Activated CD4-positive, CD25-positive, alpha-beta regulatory T cell (primary cell): ENCODE measurements at regions not wholly inside any gene's neighbourhood (a gene's known extent, or its start where the extent isn't known, plus 50 kb on each side); places are given as distances from the start of the nearest gene placed in this dataset.
"Not testable (repeated sequence)": the region's sequence is repeated elsewhere in the genome, so short reads cannot be mapped to it uniquely, and the experiment has no call there.

Experiments
- DNase-seq, 4 experiments: peaks; one replicate each; lab custom pipeline; 2025; lab: John Stamatoyannopoulos, UW

DNA sequence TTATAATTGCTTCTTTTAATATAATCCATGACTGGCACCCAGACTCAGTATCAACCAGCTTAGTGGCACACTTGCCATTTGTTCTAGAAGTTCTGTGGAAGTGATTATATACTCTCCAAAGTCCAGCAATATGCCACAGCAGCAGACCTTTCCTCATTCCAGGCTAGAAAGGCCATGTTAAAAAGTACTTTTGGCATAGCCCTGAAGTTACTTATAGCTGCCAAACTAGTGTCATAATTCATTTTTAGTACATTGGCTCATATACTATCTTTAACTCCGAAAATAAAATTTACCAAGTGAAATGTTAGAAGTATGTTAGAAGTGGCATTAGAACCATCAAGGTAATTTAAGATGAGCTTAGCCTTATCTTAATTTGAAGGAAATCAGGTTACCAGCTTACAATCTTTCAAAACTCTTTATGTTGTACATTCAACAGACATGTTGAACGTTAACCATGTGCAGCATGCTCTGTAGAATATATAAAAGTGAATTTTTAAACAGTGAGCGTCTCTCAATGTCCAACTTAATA, 714.2 kb upstream of the LCORL start:
- DNase-seq = no peak

DNA sequence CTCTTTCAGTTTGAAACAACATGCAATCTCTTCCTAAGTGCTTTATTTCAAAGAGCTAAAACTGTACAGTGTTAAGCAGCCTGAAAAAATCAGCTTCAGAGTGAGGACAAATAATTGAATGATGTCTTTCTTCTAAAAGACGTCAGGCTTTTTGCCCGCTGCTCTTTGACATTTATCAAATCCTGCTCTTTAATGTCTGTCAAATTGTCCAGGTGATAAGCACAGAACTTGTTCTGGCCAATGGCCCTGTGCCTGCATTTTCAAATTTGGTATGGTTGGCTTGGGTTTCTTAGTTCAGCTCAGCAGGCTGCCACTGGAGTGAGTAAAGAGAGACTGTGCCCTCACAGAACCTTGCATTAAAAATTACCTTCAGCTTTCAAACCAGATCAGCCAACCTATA, 712.9 kb upstream of the LCORL start:
- DNase-seq = no peak

DNA sequence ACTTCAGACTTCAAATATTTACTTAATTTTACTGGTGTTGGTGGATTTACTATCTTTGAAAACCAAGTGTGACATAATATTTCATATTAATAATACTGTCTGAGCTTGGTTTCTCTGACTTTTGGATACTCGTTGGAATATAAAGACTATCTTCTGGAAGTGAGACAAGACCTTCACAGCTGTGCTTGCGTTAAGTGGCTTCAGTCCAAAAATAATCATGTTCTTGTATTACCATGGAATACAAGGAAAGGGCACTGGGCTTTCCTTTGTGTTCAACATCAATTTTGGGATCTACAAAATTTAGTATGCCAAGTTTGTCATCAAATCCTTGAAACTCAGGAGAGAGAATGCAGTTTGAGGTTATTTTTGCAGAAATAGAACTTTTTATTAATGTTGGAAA, 712.4 kb upstream of the LCORL start:
- DNase-seq = no peak

DNA sequence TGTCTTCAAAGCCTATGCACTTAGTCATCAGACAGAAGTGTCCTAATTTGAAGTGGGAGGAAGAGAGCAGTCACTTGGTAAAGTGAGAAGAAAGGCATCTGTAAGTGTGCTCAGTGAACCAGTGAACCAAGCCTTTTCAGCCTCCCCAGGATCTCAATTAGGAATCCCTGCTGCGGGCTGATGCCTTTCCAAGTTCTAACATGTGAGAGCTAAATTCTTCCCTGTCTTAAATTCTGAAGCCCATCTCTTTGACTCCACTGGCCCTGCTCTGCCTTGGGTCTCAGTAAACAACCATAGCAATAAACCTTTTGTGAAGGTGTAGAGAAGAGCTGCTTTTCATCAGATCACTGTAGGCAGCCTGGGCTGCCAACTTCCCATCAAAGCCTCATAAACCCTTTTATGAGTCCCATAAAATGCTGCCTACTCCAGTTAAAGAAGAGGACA, 701.2 kb upstream of the LCORL start:
- no peak for DNase-seq

DNA sequence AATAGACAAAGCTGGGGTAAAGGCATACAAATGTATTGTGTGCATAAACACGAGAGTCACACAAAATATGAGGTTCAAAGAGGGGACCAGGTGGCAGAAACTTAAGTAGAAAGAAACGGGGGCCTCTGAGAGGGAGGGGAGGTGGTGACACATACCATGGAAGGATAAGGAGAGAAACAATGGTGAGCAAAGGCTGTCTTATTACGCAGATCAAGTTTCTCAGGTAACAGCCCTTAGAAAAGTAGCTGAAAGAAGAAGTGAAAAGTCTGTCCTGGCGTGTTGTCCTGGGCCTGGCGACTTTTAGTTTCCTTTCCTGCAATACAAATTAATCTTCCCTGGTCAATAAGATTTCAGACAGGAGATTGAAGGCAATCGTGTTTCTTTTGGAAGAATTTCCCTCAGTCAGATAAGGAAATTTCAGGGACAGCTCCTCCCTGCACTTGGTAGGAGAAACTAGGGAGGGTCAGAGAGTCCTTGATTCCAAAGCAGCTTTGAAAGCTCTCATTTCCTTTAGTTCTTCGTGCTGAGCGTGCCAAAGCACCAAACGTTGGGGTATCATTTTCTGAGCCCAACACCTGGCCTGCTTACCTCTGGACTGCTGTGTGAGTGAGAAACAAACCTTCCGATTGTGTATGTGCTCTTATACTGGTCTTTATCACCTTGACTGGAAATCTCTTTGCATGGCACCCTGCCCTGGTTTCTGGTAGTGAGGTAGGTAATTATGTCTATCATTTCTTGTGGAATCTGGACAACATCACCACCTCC, 676.7 kb upstream of the LCORL start:
- DNase-seq = no peak

DNA sequence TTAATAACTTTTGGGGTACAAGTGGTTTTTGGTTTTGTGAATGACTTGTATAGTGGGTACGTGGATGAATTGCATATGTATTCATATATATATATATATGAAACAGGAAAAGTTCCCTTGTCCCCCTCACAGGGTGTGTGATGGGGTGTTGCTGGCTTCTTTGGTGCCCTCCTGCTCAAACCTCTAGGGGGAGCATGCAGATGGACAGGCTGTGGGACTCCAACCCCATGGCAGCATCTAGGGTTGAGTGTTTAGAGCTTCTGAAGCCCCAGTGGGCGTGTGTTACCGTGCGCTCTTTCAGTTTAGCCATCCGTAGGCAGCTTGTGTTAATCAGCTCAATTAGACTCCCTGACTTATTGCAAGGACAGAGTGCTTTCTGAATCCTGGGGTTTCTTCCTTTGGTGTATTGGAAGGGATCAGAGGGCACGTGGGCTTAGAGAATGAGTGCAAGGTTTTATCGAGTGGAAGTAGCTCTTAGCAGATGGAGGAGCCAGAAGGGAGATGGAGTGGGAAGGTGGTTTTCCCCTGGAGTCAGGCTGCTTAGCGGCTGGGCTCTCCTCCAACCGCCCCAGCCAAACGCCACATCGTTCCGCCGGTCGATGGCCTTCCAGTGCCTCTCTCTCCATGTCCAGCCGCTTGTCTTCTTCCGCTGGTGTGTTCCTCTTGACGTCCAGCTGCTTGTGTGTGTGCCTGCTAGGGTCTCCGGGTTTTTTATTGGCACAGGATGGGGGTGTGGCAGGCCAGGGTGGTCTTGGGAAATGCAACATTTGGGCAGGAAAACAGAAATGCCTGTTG, 674.4 kb upstream of the LCORL start:
- no peak for DNase-seq

DNA sequence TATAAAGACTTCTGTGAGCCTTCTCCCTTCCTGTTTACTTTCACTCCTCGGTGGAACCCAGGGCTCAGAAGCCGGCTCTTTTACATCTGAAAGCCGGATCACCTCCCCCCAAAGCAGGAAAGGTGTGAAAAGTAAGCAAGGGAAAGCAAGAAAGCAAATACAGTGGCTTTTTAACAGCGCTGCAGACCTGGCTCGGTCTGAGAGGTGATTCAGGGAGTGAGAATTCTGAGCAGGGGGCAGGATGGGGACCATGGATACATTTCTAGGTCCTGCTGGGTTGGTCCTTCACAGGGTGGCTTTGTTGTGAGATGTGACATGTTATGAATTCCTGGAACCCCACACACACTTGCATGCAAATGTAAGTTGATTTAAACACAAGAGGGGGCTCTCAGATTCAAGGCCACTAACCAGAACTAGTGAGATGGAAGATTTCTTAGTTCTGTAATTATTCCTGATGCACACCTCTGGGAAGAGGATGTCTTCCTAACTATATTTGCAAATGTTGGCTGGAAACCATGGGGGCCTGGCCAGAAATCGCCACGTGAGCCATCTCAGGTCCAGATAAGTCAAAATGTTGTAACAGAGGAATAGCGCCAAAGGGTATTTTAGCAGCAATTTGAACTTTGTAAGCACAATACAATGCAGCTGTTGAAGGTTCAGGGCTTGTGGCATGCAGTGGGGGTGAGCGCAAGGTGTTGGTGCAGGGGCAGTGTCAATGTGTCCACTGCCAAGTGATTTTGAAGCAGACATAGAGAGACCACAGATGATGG, 670.1 kb upstream of the LCORL start:
- DNase-seq = no peak

DNA sequence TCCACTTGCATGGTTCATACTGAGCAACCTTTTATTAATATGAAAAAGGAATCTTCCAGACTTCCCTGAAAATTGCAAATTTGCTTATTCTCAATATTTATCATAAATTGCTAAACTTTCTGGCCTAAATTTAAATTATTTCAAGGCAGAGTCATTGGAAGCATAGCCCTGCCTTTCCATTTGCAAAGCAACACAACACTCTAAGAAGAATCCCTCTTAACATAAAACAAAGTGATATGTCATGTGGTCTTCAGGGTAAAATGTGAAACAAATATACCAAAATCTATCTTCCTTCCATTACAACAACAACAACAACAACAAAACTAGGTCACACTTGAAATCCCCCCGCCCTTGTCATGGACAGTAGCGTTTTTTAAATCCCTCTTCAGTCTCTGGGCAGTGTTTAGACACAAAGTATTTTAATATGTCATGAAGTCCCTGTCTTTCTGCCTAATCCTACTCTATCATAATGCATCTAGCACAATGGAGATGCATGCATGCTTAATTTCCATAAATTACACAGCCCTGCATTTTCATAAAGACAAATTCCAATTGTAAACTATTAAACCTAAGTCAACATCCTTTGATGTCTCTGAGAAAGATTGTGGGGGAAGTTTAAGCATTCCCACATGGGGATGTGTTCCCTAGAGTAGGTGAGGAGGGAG, 668.9 kb upstream of the LCORL start:
- DNase-seq = no peak

DNA sequence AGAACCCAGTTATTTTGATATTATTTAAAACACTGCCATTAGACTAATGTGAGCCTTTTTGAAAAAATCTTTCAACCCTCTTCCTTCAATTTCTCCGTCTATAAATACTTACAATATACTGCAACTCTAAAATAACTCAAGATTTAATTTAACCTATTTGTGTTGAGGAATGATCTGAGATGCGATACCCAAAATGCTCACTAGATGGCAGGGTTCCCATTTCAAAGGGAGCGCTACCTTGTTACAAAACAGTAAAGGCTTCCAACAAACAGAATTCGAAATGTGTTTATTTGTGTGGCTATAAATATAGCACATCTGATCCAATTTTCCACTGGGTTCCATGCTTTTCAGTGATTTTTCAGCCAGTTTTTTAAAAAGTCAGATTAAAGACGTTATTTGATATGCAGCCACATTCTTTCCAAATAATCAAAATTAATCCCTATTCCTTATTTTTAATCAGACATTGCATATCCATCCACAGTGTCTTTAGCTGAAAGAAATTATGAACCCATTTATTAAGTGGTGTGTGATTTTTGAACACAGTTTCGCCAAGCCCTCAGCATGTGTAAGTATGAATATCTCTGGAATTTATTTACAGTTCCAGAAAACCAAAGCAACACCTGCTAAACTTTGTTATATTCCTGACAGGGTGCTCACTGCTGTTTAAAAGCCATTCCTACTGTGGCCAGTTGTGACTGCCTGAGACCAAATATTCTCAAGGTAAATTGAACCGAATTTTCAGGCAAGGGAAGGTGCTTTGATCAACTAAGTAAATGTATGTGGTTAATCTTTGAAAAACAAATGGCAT, 668.0 kb upstream of the LCORL start:
- DNase-seq = peak in 1 of 4 experiments; percentile 2

DNA sequence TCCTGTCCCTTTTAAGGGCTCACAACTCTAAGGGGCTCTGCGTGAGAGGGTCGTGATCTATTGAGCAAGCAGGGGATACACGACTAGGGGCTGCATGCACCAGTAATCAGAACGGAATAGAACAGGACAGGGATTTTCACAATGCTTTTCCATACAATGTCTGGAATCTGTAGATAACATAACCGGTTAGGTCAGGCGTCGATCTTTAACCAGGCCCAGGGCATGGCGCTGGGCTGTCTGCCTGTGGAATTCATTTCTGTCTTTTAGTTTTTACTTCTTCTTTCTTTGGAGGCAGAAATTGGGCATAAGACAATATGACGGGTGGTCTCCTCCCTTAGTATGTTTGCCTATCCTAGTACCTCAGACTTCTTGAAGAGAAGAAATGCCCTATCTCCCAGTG, 666.8 kb upstream of the LCORL start:
- not testable (repeated sequence) for DNase-seq

DNA sequence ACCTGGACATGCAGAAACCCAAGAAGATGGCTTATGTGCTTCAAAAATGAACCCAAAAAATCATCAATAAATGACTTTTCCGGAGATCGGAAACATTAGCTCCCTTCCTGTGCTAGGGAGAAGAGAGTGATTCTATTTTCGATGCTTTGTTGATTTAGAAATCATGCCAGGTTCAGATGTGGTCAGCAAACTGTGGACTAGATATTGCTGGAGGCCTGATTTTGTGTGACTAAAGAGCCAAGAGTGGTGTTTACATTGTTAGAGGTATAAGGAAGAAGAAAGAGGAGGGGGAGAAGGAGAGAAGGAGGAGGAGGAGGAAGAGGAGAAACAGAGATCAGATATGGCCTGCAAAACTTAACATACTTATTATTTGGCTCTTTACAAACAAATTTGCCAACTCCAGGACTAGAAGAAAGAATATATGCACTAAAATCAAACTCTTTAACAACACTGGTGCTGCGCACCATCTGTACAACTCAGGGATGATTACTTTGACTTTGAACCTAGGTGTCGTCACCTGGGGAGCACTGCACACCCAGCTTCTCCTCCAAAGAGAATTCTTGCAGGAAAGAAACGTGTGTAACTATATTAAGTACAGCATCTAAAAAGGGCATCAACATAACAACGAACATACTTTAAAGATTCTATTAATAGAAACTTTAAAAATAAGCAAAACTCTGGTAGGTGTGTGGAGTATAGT, 664.9 kb upstream of the LCORL start:
- no peak for DNase-seq

DNA sequence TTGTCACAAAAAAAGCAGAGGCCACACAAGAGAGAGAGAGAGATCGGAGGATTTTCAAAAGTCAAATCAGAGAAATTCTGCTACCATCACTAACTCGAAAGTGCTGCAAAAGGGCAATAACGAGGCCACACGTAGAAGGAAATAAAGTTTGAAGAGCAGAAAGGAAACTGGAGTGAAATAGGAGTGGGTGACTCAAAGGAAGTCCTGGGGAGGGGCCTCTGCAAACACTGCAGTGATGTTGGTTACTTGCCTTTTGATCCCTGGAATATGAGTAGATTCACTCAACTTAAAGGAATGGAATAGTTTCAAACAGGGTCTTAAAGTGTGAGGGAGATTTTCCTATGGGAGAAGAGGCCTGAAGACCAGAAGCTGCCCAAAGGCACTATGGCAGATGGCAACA, 663.4 kb upstream of the LCORL start:
- no peak for DNase-seq

DNA sequence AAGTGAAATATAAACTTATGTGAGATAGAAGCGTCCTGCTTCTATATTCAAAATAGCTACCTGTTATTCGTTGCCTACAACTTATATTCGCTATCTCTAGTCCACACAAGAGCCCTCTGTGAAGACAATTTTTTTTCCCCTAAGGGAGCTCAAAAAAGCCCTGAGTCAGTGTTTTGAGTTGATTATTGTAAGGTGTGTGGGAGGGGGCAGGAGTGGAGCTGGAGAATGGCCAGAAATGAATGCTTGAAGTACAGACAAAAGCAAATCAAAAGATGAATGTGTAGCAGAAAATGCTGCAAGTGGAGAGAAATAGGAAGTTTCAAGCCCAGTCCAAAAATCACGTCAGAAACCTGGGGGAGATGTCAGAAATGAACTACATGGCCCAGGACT, 655.0 kb upstream of the LCORL start:
- no peak for DNase-seq

DNA sequence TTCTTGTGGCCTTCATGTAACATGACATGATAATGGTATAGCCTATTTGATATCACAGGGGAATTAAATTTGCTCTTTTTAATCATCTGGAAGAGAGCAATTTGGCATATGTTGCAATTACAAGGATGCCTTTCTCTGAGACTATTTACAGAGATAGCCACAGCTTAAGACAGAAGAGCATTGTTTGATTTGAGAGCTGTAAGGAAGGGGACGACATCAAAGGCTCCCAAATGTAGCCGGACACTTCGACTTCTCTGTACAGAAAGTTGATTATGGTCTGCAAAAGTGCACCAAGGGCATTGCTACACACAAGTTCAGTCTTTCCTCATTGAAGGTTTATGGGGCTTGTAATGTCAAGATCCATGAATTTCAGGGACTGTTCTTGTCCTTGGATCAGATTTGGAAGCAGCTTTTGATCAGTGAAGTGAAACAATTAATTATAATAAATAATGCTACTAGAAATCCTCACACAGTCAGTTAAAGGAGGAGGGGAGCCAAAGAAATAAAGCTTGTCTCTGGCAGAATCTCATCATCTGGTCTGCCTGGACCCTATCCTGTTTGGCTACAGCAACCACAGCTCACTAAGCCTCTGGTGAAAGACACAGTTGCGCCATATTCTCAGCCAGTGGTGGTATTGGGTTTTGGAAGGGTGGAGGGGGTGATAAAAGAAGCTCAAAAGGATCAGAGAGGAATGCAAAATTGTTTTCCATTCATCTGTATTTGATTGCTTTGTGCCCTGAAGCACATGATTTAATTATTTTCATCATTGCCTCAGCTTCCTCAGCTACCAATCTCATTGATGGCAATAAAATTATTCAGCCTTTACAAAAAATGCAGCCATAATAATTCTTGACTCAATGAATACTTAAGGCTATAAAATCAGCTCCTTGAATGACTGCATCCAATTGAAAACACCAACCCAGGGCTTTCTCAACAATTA, 654.3 kb upstream of the LCORL start:
- DNase-seq = no peak

DNA sequence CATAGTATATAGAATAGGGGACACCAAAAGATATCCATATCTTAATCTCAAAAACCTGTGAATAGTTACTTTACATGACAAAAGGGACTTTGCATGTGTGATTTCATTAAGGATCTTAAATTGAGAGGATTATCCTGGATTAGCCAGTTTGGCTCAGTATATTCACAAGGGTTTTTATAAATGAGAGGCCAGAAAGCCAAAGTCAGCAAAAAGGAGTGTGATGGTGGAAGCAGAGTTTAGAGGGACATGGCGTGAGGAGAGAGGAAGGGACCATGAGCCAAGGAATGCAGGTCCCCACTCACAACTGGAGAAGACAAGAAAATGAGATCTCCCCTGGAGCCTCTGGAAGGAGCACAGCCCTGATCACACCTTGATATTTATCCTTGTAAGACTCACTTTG, 648.5 kb upstream of the LCORL start:
- no peak for DNase-seq

DNA sequence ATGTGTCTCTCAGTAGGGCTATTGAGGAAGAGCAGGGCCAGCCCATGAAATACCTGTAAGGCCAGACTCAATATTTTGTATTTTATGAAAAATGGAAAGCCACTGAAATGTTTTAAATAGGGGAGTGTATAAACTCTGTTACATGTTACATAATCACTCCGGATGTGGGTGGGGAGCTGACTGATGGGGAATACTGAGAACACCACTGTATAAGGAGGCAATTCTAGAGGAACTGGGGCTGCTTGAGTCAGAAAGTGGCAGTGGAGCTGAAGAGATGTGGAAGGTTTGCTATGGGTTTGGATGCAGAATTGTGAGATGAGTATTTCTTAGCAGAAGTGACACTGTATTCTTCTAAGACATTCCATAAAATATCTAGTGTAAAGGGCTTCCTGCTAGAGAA, 647.8 kb upstream of the LCORL start:
- no peak for DNase-seq

DNA sequence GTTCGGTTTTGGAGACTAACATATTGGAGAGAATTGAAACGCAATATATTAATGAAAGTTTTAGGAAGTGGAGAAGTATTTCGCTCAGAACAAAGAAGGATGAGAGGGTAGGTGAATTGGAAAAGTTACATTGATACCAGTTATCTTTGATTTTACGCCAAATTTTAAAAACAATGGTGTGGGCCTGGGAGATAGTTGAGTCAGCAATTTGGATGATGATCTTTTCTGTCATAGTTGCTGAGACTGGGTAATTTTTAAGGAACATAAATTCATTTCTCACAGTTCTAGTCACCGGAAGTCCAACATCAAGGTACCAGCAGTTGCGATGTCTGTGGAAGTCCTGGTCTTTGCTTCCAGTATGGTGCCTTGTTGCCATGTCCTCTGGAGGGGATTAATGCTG, 644.8 kb upstream of the LCORL start:
- DNase-seq = no peak

DNA sequence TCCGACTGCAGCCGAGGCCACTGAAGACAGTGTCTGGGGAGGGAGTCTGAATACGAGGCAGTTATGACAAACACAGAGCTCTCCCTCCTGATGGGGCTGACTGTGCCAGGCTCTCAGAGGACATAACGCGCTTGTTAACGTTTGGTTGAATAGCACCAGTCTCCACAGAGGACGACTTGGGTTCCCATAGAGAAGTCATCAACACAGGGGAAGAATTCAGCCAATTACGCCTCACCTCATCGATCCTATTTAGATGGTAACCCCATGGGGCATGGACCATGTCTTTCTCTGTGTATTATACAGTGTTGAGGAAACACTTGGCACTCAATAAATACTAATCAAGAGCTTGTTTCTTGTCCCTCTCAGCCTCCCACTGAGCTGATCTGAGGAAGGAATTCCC, 642.6 kb upstream of the LCORL start:
- no peak for DNase-seq

DNA sequence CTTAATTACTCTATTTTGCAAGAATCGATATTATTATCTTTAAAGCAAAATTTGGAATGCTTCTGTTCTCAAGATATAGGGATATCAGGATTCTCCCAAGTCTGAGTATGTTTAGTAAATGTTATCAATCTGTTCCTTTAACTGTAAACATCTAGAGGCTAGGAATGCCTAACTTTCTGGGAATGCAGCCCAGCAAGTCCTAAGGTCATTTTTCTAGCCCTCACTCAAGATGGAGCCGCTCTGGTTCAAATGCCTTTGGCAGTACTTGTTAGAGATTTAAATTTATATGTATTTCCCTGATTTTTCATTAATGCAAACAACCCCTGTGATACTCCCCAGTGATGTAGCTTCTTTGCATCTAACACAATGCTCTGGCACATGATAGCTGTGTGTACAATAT, 623.8 kb upstream of the LCORL start:
- DNase-seq = no peak
